Activated B cell treated with CpG ODN at 0.5 μM for 24 hours (primary cell): ENCODE measurements at regions not wholly inside any gene's neighbourhood (a gene's known extent, or its start where the extent isn't known, plus 50 kb on each side); places are given as distances from the start of the nearest gene placed in this dataset.

Experiments used
- ATAC-seq: fragments of 200-7000 bp; cut with Tn5 transposase; one replicate; pipeline ENCODE4 v1.10.0; 2021; ENCODE audit warnings: low read depth, mild to moderate bottlenecking, moderate library complexity
- CTCF ChIA-PET: fragments of 350-600 bp; sonication (Branson Sonifier 250); formaldehyde crosslinking; loops from one replicate; lab custom pipeline; 2021; ENCODE audit warnings: antibody characterized with exemption; lab: Charles Lee
- POLR2A ChIA-PET: fragments of 350-600 bp; sonication (Branson Sonifier 250); formaldehyde crosslinking; loops from one replicate; lab custom pipeline; 2021; ENCODE audit warnings: antibody characterized with exemption; lab: Charles Lee
- DNase-seq: peaks from one replicate; pipeline ENCODE4 v3.0.0; 2022
- H3K27ac Mint-ChIP-seq: one replicate; pipeline ENCODE4 v1.8.0; 2020; ENCODE audit warnings: mixed read lengths
- H3K27me3 Mint-ChIP-seq: one replicate; pipeline ENCODE4 v1.8.0; 2021; ENCODE audit warnings: mixed read lengths
- H3K36me3 Mint-ChIP-seq: one replicate; pipeline ENCODE4 v1.8.0; 2021; ENCODE audit warnings: low read depth, mixed read lengths
- H3K4me1 Mint-ChIP-seq: one replicate; pipeline ENCODE4 v1.8.0; 2021; ENCODE audit warnings: mixed read lengths
- H3K4me3 Mint-ChIP-seq: one replicate; pipeline ENCODE4 v1.8.0; 2020; ENCODE audit warnings: mild to moderate bottlenecking, mixed read lengths
- H3K9me3 Mint-ChIP-seq: one replicate; pipeline ENCODE4 v1.8.0; 2020; ENCODE audit warnings: mixed read lengths
- CTCF ChIP-seq: fragments of 200-600 bp; IDR thresholded peaks from one replicate; pipeline ENCODE4 v1.8.0; 2022; ENCODE audit warnings: antibody characterized with exemption, mild to moderate bottlenecking
- intact Hi-C: fragments of 100-400 bp; cut with micrococcal nuclease; formaldehyde crosslinking; loops from one replicate; pipeline ENCODE4 v1.15.1; 2024

- ChIA-PET POLR2A (no interaction called here), CTCF (no interaction called here)
- DNase-seq (no peak), ATAC-seq (no peak)
- no peaks in the 10 kb centered on the region for H3K27me3 Mint-ChIP-seq
- no peaks in the 10 kb centered on the region for H3K9me3 Mint-ChIP-seq
- H3K4me1 Mint-ChIP-seq, result peaks cover 25% of the 10 kb centered on the region
- TF ChIP-seq CTCF, result no peak
- no peaks in the 10 kb centered on the region for H3K36me3 Mint-ChIP-seq
- intact Hi-C loops, result loop anchor here (2.0 to 5.0 kb wide), 2 partner anchors 15 to 42 kb away; no protein-coding TSS in a partner anchor
- no peak overlapping the region for H3K4me3 Mint-ChIP-seq
- no peak overlapping the region for H3K27ac Mint-ChIP-seq
Observed at GRCh38 chr5:173705512-173706044, 89.1 kb upstream of the BOD1 start.

GRCh38 chr5:173706700-173707099 is 90.2 kb upstream of the BOD1 start:
- CTCF ChIA-PET, result interaction anchor here (0.5 to 1.4 kb wide), 4 partner anchors 79 to 219 kb away, joined by 3 to 7 read pairs (median 4); no protein-coding TSS in a partner anchor
- peaks cover 22% of the 10 kb centered on the region for H3K4me1 Mint-ChIP-seq
- no peak overlapping the region for H3K27ac Mint-ChIP-seq
- ATAC-seq (no peak), DNase-seq (no peak)
- H3K27me3 Mint-ChIP-seq, result no peaks in the 10 kb centered on the region
- H3K9me3 Mint-ChIP-seq, result no peaks in the 10 kb centered on the region
- POLR2A ChIA-PET, result interaction anchor here (0.7 to 1.6 kb wide), 6 partner anchors 8 to 211 kb away, joined by 3 to 10 read pairs (median 4); partner anchors contain the start of gene CPEB4
- TF ChIP-seq CTCF, result no peak
- intact Hi-C loops, result loop anchor here (1.0 to 5.0 kb wide), 5 partner anchors 8 to 80 kb away; no protein-coding TSS in a partner anchor
- H3K36me3 Mint-ChIP-seq, result no peaks in the 10 kb centered on the region
- H3K4me3 Mint-ChIP-seq, result no peak overlapping the region

GRCh38 chr5:173707392-173707791 is 90.9 kb upstream of the BOD1 start:
- Mint-ChIP-seq H3K9me3 (no peaks in the 10 kb centered on the region), H3K27me3 (no peaks in the 10 kb centered on the region), H3K4me1 (peaks cover 27% of the 10 kb centered on the region), H3K36me3 (no peaks in the 10 kb centered on the region), H3K27ac (peak overlapping the region; percentile 60), H3K4me3 (peak overlapping the region; percentile 4)
- peak; percentile 98 for ATAC-seq
- ChIA-PET POLR2A (interaction anchor here (0.7 to 1.6 kb wide), 6 partner anchors 9 to 211 kb away, joined by 3 to 10 read pairs (median 4); partner anchors contain the start of gene CPEB4), CTCF (interaction anchor here (0.5 to 1.4 kb wide), 4 partner anchors 79 to 218 kb away, joined by 3 to 7 read pairs (median 4); no protein-coding TSS in a partner anchor)
- intact Hi-C loops, result loop anchor here (1.0 to 5.0 kb wide), 5 partner anchors 9 to 79 kb away; no protein-coding TSS in a partner anchor
- TF ChIP-seq CTCF, result no peak
- peak; percentile 29 for DNase-seq

GRCh38 chr5:173709145-173709544 is 92.7 kb upstream of the BOD1 start:
- ATAC-seq (no peak), DNase-seq (no peak)
- intact Hi-C loops, result loop anchor here (5.0 kb wide), 1 partner anchor 38 kb away; no protein-coding TSS in a partner anchor
- H3K36me3 Mint-ChIP-seq, result no peaks in the 10 kb centered on the region
- TF ChIP-seq CTCF, result no peak
- POLR2A ChIA-PET, result interaction anchor here (2.1 kb wide), 1 partner anchor 18 kb away, joined by 8 read pairs; no protein-coding TSS in a partner anchor
- no peak overlapping the region for H3K4me3 Mint-ChIP-seq
- H3K27me3 Mint-ChIP-seq, result no peaks in the 10 kb centered on the region
- no peaks in the 10 kb centered on the region for H3K9me3 Mint-ChIP-seq
- H3K4me1 Mint-ChIP-seq, result peaks cover 44% of the 10 kb centered on the region
- H3K27ac Mint-ChIP-seq, result no peak overlapping the region
- CTCF ChIA-PET, result no interaction called here

GRCh38 chr5:173709761-173710160 is 93.3 kb upstream of the BOD1 start:
- H3K4me1 Mint-ChIP-seq, result peaks cover 51% of the 10 kb centered on the region
- CTCF ChIA-PET, result no interaction called here
- ATAC-seq, result no peak

More at GRCh38 chr5:173709761-173710160, 93.3 kb upstream of the BOD1 start:
- POLR2A ChIA-PET, result interaction anchor here (0.6 to 2.1 kb wide), 2 partner anchors 18 to 83 kb away, joined by 8 read pairs; no protein-coding TSS in a partner anchor
- Mint-ChIP-seq H3K9me3 (no peaks in the 10 kb centered on the region), H3K27me3 (no peaks in the 10 kb centered on the region), H3K27ac (no peak overlapping the region), H3K4me3 (no peak overlapping the region), H3K36me3 (no peaks in the 10 kb centered on the region)
- TF ChIP-seq CTCF, result no peak
- DNase-seq, result no peak
- intact Hi-C loops, result loop anchor here (5.0 kb wide), 1 partner anchor 38 kb away; no protein-coding TSS in a partner anchor
